ENCODE measurements at regions not wholly inside any gene's neighbourhood (a gene's known extent, or its start where the extent isn't known, plus 50 kb on each side); places are given as distances from the start of the nearest gene placed in this dataset.
"Not testable (repeated sequence)": the region's sequence is repeated elsewhere in the genome, so short reads cannot be mapped to it uniquely, and the experiment has no call there.

DNA sequence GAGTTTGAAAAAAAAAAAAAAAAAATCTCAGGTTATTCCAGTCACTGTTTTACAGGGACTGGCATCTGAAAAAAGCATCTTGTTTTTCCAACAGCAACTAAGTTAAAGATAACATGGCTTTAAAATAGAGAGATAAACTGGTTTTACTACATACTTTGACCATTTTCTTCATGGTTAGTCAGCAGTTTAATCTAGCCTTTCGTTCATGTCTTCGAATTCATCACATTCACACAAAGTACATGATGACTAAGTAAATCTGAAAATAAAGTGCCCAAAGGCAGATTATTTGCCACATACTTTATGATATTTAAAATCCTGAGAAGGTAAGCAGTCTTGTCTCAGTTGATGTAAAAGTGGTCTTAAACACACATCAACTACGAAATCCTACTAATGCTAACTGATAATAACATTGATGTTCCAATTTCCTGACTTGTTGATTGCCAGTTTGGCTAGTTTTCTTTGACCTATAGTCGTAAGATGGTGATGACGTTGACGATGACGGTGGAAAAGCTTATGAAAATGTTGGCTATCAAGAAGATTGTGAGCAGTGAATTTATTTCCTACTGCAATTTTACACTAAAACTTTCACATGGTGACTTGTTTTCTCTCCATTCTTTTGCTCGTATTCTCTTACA is 540.5 kb upstream of the BOD1L1 start:
- DNase-seq (ENCODE audit: low read depth in 2 of 2): peak in 1 of 2 donors; percentile 3

DNA sequence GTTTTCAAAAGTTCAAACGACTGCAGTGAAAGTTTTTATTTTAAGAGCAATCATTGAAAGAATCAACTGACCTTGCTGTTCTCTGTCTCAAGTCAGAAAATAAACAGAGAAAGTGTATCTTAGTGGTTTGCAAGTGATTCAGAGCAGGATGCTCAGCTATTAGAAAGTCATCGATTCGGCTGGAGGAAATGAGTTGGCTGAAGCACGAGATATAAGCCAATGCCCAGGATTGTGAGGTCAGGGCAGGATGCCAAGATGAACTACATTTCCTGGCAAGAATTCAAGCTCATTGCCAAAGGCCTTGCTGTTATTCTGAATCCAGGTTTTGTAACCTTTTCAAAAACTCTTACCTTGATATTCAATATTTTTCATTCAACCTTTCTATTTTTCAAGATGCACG is 541.4 kb upstream of the BOD1L1 start:
- peak; percentile 78 to 95 for DNase-seq (ENCODE audit: low read depth in 2 of 2)

DNA sequence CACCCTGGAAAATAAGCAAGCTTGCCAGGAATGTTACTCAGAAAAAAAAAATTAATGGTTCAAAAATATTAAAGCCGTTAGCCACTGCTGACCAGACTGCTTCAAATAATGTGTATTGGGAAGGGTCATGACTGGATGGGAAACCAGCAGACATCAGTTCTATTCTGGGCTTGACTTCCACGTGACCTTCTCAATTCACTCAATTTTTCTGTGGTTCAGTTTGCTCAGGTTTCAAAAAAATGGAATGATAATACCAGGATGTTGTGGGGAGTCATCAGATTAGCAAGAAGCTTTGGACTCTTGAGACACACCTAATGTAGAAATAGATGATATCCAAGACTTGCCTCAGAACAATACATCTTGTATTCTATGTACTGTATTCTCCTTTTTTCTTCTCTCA is 541.9 kb upstream of the BOD1L1 start:
- DNase-seq (ENCODE audit: low read depth in 2 of 2): peak; percentile 50 to 56

DNA sequence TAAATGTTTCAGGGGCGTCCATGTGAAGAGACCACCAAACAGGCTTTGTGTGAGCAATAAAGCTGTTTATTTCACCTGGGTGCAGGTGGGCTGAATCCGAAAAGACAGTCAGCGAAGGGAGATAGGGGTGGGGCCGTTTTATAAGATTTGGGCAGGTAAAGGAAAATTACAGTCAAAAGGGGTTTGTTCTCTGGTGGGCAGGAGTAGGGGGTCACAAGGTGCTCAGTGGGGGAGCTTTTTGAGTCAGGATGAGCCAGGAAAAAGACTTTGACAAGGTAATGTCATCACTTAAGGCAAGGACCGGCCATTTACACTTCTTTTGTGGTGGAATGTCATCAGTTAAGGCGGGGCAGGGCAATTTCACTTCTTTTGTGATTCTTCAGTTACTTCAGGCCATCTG is 542.4 kb upstream of the BOD1L1 start:
- not testable (repeated sequence) for DNase-seq (ENCODE audit: low read depth in 2 of 2)

DNA sequence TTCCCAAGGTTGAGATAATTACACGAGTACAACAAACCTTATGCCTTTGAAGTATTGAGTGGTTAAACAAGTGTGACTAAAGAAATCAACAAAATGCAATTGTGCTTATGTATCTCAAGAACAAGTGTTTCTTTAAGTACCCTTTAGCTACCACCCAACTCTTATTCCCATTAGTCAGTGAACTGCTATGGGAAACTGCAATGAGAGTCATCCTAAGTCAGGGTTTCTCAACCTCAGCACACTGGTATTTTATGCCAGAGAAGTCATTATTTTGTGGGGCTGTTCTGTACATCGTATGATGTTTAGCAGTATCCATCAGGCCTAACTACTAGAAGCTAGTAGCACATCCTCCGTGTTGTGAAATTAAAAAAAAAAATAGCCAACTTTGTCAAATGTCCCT is 549.1 kb upstream of the BOD1L1 start:
- DNase-seq (ENCODE audit: low read depth in 2 of 2): no peak

DNA sequence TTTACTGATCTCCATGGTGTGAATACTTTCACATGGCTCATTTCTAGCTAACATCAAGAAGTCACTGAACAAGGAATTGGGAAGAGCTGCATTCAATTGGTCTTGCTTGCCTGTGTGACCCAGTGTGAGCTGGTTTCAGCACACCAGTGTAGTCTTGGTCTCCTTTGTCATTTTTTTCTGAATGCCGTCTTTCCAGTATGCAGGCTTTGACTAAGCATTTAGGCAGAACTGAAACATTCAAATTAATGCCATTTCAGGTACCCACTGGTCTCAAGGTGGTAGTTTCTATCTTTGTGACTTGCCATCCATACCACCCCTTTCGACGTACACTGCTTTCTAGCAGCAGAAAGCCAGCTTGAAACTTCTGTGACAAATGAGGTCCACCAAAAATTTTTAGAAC is 550.5 kb upstream of the BOD1L1 start:
- DNase-seq (ENCODE audit: low read depth in 2 of 2): peak in 1 of 2 donors; percentile 17

DNA sequence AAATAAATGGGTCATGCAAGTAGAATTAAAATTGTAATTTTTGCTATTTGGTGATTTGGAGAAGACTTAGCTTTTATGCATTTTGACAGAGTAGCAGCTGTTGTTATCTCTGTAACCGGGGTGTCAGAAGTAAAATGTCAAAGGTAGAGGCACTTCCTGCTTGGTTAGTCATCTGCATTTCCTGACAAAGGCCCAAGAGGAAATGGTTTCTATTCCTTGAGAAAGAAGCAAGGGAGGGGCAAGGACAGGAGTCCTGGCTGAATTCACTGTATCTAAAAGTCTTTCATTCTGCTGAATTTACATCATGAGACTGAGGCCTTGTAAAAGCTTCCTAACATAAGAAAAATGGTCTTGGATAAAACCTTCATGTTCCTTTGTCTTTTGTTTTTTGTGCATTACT is 550.9 kb upstream of the BOD1L1 start:
- peak in 1 of 2 donors; percentile 84 for DNase-seq (ENCODE audit: low read depth in 2 of 2)

DNA sequence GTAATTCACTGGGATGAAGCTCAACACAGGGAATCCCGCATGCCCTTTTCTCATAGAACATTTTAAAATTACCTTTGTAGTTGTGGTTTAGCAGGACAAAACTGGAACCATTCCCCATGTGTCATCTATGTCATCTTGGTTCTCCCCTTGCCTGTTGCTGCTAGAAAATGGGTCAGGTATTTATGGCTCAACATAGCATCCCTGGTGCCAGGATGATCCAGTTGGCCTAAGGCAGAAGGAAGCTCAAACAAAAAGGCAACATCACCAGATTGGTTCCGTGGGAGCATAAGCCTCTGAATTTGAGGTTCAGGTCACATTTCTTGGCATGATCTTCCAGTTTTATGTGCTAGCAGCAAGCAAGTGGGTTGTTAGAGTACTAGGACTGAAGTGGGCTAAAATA is 552.6 kb upstream of the BOD1L1 start:
- no peak for DNase-seq (ENCODE audit: low read depth in 2 of 2)

DNA sequence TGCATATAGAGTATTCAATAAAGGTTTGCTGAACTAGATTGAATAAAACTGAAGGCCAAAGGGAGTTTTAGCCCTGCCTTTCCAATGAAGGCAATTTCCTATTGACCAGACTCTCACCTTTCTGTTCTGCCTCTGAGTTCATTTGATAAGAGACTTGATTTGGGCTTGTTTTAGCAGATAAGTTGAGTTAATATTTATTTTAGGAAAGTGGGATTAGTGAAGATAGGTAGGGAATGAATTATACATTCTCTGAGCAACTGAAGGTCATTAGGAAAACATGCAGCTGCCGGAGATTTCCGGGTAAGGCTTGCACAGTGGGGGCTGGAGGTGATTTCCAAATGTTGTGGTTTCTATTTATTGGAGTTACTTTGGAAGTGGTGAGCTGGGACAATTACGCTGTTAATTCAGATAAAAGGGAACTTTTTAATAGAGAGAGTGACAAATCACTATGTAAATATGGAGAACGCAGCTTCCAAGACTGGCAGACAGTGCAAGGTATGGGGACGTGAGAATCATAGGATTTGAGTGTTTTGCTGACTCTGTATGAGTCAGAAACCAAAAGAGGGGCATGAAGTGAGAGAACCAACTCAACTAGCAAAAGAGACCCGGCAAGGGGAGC is 553.6 kb upstream of the BOD1L1 start:
- DNase-seq (ENCODE audit: low read depth in 2 of 2): peak in 1 of 2 donors; percentile 14

DNA sequence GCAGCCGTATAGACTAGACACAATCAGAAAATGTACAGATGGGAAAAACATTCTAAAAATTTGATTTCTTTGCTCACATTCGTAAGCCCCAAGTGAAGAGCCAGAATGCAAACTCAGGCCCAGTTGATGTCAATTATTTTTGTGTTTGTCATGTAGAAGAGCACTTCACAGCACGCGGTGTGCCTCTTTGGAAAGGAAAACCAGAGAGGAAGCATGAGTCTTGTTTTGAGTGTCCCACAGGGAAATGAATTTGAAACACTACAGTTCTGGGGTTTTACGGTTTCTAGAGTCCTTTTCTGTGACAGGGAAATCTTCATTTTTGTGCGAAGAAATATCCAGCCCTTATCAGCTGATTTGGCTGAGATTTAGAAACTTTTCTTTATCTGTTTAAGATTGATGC is 554.6 kb upstream of the BOD1L1 start:
- no peak for DNase-seq (ENCODE audit: low read depth in 2 of 2)

DNA sequence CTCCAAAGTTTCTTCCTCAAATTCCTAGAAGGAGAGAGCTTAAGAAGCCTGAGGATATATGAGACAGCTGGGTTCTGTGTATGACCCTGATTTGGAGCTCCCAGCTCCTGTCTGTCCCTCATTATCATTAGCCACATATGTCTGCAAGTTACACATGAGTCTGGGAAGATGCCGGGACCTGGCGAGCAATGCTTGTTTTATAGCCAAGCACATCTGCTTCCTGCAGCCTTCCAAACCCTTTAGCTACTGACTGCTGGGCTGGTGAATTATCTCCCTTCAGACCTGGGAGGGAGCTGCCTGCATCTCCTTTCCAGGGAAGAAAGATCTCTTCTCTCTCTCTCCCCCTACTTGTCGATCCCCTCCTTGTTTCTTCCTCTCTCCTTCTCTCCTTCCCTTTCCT is 556.7 kb upstream of the BOD1L1 start:
- DNase-seq (ENCODE audit: low read depth in 2 of 2): peak in 1 of 2 donors; percentile 56

DNA sequence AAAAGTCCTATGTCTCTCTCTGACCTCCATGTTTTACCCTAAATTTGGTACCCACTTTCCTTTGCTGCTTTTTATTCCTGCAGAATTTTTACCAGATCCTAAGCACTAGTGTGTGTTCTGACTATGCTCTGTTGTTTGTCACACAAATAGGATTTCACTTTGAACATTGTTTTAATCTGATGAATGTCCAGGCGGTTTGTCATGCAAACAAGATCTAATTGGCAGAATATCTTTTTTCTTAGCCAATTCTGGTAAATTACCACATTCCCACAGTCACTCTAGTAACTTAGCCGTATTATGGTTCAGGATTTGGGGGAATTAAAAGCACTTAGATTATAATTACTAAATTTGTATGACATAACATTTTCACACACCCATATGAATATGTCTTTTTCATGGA is 557.2 kb upstream of the BOD1L1 start:
- DNase-seq (ENCODE audit: low read depth in 2 of 2): no peak

DNA sequence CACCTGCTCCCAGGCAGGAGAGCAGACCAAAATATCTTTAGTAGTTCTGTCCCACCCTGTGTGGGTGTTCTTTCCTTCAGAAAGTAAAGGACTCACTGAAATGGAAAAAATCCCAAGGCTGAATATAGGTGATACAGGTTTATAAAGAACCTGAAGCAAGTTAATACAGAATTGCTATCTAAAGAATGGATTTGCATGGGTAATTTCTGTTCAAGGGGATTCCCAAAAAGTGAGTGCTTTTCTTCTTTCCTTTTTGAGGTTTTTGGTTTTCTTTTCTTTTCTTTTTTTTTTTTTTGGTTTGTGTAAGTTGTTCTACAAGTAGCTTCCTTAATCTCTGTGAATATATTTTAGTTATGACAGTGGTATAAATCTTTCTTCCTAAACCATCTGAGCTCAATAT is 560.7 kb upstream of the BOD1L1 start:
- DNase-seq (ENCODE audit: low read depth in 2 of 2): no peak

DNA sequence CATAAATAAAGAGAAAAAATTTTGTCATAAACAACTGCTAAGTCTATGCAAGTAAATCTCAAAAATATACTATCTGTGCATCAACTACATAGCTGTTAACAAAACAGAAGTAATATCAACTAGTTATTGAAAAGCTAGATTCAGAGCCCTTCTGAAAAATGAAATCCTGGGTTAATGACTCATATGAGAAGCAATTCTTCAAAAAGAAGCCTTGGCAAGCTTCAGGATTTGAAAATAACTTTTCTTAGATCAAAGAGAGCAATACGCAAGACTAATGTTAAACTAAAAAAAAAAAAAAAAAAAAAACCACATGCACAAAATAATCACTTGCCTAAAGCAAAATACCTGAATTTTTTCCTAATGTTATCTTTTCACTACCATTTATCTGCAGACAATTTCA is 566.1 kb upstream of the BOD1L1 start:
- DNase-seq (ENCODE audit: low read depth in 2 of 2): no peak

DNA sequence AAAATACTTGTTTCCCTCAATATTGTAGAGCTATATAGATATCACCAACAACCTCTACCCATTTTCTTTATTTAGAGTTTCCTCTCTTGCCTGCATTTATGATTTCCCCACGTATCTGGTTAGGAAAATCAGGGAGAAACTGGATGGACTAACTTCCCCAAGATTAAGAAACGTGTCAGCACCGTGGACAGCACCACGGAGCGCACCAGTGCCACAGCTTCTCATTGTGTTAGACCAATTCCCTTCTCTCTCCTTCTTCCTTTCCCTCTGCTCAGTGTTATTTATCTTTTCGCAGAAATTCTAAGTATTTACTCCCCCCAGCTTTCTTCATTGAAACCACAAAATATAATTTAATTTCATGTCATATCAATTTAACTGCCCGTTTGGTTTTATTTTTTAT is 568.6 kb upstream of the BOD1L1 start:
- peak; percentile 56 to 74 for DNase-seq (ENCODE audit: low read depth in 2 of 2)

DNA sequence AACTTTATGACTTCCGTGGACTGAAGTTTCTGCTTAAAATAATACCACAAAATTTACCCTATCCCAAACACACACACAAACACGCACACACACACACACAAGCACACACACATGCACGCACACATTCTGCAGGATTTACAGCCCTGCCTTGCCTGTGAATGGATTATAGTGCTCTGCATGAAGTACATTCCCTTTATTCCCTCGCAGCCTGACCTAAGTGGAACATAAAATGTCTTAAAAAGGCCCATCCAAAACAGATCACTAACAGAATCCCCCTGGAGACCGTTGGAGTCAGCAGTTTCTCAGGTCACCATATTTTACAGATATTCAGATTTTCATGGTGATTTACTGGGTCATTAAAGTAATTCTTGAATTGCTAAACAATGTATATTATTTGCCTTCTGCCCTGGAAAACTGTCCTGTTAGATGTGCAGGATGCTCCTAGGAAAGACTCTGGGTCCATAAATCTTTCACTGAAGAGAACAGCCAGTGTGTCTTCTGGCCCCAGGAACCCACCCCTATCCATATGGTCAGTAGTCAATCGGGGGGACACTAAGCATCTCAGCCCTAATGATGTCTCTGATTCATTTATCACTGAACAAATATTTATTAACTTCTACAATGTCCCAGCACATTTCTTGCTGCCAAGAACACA is 587.7 kb upstream of the BOD1L1 start:
- no peak for DNase-seq (ENCODE audit: low read depth in 2 of 2)

DNA sequence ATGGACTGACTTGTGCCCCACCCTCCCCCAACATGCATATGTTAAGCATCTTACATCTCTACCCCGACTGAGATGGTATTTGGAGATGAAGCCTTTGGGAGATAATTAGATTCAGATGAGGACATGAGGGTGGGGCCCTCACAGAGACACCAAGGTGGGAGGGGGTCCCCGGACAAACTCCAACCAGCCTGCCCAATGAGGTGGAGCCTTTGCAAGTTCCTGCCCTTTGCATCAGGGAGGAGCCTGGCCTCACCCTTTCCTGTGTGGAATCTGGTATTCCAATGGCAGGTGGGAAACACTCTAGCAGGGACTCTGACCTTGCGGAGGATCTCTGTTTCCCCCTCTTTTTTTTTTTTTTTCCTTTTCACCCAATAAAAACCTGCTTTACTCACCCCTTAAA is 589.9 kb upstream of the BOD1L1 start:
- DNase-seq (ENCODE audit: low read depth in 2 of 2): no peak

DNA sequence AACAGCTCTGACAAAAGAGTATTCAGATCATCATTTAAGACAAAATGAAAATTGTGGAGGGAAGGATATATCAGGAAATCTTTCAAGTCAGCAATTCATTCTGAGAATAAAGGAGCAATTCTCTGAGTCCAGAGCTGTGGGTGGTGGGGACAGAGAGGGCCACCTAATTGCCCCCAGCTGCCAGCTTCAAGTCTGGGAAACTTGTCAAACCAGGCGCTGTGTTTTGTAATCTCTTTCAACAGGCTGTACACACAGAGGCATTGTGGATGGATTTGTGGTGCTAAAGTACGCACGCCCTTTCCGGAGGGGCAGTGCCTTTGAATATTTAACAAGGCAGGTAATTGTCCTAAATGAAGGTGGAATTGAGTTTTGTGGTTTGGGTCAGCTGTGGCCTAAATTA is 591.1 kb upstream of the BOD1L1 start:
- DNase-seq (ENCODE audit: low read depth in 2 of 2): no peak

DNA sequence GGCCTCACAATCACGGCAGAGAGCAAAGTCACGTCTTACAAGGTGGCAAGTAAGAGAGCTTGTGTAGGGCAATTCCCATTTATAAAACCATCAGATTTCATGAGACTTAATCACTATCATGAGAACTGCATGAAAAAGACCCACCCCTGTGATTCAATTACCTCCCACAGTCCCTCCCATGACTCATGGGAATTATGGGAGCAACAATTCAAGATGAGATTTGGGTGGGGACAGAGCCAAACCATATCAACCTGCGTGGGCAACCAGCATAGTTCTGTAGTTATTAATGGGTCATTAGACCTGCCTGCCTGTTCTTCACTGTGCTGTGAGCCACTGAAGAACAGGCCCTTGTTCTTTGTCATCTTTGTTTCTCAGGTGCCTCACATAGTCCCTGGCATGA is 593.7 kb upstream of the BOD1L1 start:
- DNase-seq (ENCODE audit: low read depth in 2 of 2): no peak

DNA sequence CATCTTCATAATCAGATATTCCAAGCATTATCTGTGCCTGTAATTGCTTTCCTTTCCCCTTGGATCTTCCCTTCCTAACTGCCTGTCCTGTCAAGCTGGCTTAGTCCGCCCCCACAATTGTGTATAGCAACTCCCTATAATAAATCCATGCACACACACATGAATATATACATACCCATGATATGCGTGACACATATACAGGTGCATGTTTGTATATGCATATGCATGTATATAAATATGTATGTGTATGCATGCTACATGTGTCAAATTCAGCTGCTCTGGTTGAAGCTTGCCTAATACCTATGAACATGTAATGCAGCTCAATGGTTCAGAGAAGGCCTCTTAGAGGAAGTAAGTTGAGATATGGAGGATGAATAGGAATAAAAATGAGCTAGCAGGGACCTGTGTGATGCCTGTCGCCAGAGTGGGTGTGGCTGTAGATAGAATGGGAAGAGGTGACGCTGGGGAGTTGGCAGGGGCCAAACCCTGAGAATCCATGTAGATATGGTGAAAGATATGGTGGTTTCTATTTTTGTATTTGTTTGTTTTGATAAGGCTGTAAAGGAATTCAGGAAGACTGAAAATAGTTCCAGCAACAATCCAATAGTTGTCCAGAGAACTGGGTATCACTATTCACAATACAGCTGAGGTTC is 595.0 kb upstream of the BOD1L1 start:
- no peak for DNase-seq (ENCODE audit: low read depth in 2 of 2)

DNA sequence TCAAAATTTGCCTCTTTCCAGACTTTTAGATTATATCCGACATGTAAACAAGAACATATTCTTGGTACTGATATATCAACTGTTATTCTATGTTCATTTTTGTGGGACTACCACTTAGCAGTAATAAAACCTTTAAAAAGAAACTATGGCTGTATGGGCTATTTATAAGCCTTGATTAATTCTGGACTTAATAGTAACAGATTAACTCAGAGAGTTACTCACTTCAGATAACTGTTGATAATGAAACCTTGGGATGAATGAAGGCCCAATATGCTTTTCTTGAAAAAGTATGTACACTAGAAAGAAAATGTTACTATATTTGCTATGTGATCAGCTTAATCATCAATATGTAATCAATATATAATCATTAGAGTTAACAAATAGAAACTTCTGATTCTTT is 595.9 kb upstream of the BOD1L1 start:
- no peak for DNase-seq (ENCODE audit: low read depth in 2 of 2)

DNA sequence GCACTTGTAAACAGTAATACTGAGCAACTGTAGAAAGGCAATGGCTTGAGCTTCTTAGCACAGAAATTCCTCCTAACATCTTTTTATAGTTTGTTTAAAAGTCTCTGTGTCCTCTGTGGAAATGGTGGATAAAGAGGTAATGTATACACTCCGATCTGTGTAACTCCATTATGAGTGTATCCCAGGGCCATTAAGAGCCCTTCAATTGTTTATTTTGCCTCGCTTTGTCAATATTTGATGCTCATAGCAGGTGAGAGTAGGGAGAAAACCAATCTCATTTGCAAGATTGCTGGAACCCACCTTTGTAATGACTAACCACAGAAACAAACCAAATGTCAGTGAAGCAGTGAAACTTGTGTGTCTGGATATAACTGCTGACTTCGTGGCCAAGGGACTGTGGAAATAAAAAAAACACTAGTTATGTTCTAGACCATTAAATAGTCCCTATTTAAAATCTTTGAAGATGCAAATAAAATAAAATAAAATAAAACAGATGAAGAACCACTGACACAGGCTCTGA is 598.2 kb upstream of the BOD1L1 start:
- DNase-seq (ENCODE audit: low read depth in 2 of 2): no peak

Measured in lung microvascular endothelial cell (primary cell).